HEK293 (cell line): ENCODE measurements at regions not wholly inside any gene's neighbourhood (a gene's known extent, or its start where the extent isn't known, plus 50 kb on each side); places are given as distances from the start of the nearest gene placed in this dataset.

Experiments used
- CTCF ChIA-PET: fragments of 350-600 bp; formaldehyde crosslinking; extraction: SDS; loops from one replicate; lab custom pipeline; 2021; ENCODE audit warnings: antibody characterized with exemption; lab: Yijun Ruan, JAX
- POLR2A ChIA-PET: fragments of 300-600 bp; formaldehyde crosslinking; extraction: SDS; loops from one replicate; lab custom pipeline; 2020; ENCODE audit warnings: antibody characterized with exemption, inconsistent platforms; lab: Yijun Ruan, JAX
- H3K27ac ChIP-seq: fragments of 200-500 bp; sonication (Bioruptor generic); 2 replicates; pipeline ENCODE4 v1.5.1; 2014; ENCODE audit warnings: low read depth, low read length, control low read depth, inconsistent platforms; ENCODE audit errors: extremely low read depth
- H3K36me3 ChIP-seq, 2 experiments: fragments of 200-500 bp in 1 of 2; sonication (Bioruptor generic) in 1 of 2; 1 replicate in 1 of 2; 2 replicates in 1 of 2; pipeline ENCODE4 v1.5.1; 2014 to 2017; ENCODE audit warnings: inconsistent platforms in 2 of 2, low read length in 2 of 2; ENCODE audit not compliant: control insufficient read depth in 2 of 2, insufficient read depth in 1 of 2
- H3K4me1 ChIP-seq: fragments of 200-500 bp; sonication (Bioruptor generic); 2 replicates; pipeline ENCODE4 v1.5.1; 2014; ENCODE audit warnings: mild to moderate bottlenecking, low read length, inconsistent platforms; ENCODE audit not compliant: control insufficient read depth, insufficient read depth
- H3K4me3 ChIP-seq: 2 replicates; pipeline ENCODE4 v1.5.1; 2011; ENCODE audit warnings: low read depth, mild to moderate bottlenecking, control low read depth, low read length, moderate library complexity
- H3K9me3 ChIP-seq: fragments of 200-500 bp; sonication (Bioruptor generic); 2 replicates; pipeline ENCODE4 v1.5.1; 2014; ENCODE audit warnings: low read depth, low read length, inconsistent platforms; ENCODE audit not compliant: control insufficient read depth, insufficient read depth
- AEBP2 ChIP-seq: fragments of 450-650 bp; formaldehyde crosslinking; IDR thresholded peaks from 2 replicates; pipeline ENCODE4 v1.5.1; 2016; ENCODE audit warnings: missing biosample characterization, missing genetic modification characterization, borderline replicate concordance
- BCL11A ChIP-seq: fragments of 450-650 bp; formaldehyde crosslinking; IDR thresholded peaks from 2 replicates; pipeline ENCODE4 v1.5.1; 2016; ENCODE audit warnings: low read depth, missing biosample characterization, missing genetic modification characterization
- PRDM1 ChIP-seq: fragments of 450-650 bp; formaldehyde crosslinking; IDR thresholded peaks from 2 replicates; pipeline ENCODE4; 2016; ENCODE audit warnings: missing biosample characterization, missing genetic modification characterization
- PRDM10 ChIP-seq: fragments of 450-650 bp; formaldehyde crosslinking; IDR thresholded peaks from 2 replicates; pipeline ENCODE4 v1.5.1; 2016; ENCODE audit warnings: missing biosample characterization, missing genetic modification characterization
- SCRT1 ChIP-seq: fragments of 450-650 bp; formaldehyde crosslinking; IDR thresholded peaks from 2 replicates; pipeline ENCODE4 v1.5.1; 2016; ENCODE audit warnings: missing biosample characterization, missing genetic modification characterization, borderline replicate concordance
- TCF7L2 ChIP-seq: IDR thresholded peaks from 2 replicates; pipeline ENCODE4 v1.6.1; 2011; ENCODE audit warnings: low read depth, mild to moderate bottlenecking, inconsistent platforms, low read length, moderate library complexity, borderline replicate concordance
- WT1 ChIP-seq: fragments of 450-650 bp; formaldehyde crosslinking; IDR thresholded peaks from 2 replicates; pipeline ENCODE4 v1.5.1; 2016; ENCODE audit warnings: missing biosample characterization, missing genetic modification characterization
- ZIC2 ChIP-seq: fragments of 450-650 bp; formaldehyde crosslinking; IDR thresholded peaks from 2 replicates; pipeline ENCODE4 v1.5.1; 2016; ENCODE audit warnings: missing biosample characterization, missing genetic modification characterization
- ZNF138 ChIP-seq: fragments of 450-650 bp; formaldehyde crosslinking; IDR thresholded peaks from 2 replicates; pipeline ENCODE4 v1.5.1; 2016; ENCODE audit warnings: missing biosample characterization, missing genetic modification characterization, borderline replicate concordance
- ZNF174 ChIP-seq: fragments of 450-650 bp; formaldehyde crosslinking; IDR thresholded peaks from 2 replicates; pipeline ENCODE4 v1.5.0; 2017; ENCODE audit warnings: missing biosample characterization, mild to moderate bottlenecking, missing genetic modification characterization
- ZNF24 ChIP-seq: fragments of 450-650 bp; formaldehyde crosslinking; IDR thresholded peaks from 2 replicates; pipeline ENCODE4 v1.5.1; 2016; ENCODE audit warnings: missing biosample characterization, missing genetic modification characterization
- ZNF280C ChIP-seq: fragments of 450-650 bp; formaldehyde crosslinking; IDR thresholded peaks from 2 replicates; pipeline ENCODE4 v1.5.1; 2016; ENCODE audit warnings: missing biosample characterization, missing genetic modification characterization
- ZNF302 ChIP-seq: fragments of 450-650 bp; formaldehyde crosslinking; IDR thresholded peaks from 2 replicates; pipeline ENCODE4 v1.5.1; 2016; ENCODE audit warnings: missing biosample characterization, missing genetic modification characterization, low read depth
- ZNF350 ChIP-seq: fragments of 450-650 bp; formaldehyde crosslinking; IDR thresholded peaks from 2 replicates; pipeline ENCODE4 v1.5.0; 2017; ENCODE audit warnings: missing biosample characterization, mild to moderate bottlenecking, missing genetic modification characterization
- ZNF37A ChIP-seq: fragments of 450-650 bp; IDR thresholded peaks from 2 replicates; pipeline ENCODE4 v1.5.1; 2018; ENCODE audit warnings: missing biosample characterization, missing genetic modification characterization
- ZNF449 ChIP-seq: fragments of 450-650 bp; formaldehyde crosslinking; IDR thresholded peaks from 2 replicates; pipeline ENCODE4 v1.5.1; 2017; ENCODE audit warnings: missing biosample characterization, mild to moderate bottlenecking, missing genetic modification characterization, moderate library complexity
- ZNF501 ChIP-seq: fragments of 450-650 bp; formaldehyde crosslinking; IDR thresholded peaks from 2 replicates; pipeline ENCODE4 v1.5.1; 2016; ENCODE audit warnings: missing biosample characterization, missing genetic modification characterization
- ZNF518A ChIP-seq: fragments of 450-650 bp; formaldehyde crosslinking; conservative IDR thresholded peaks from 2 replicates; pipeline ENCODE4 v1.5.1; 2016; ENCODE audit warnings: low read depth, missing biosample characterization, missing genetic modification characterization
- ZNF624 ChIP-seq: fragments of 450-650 bp; formaldehyde crosslinking; IDR thresholded peaks from 2 replicates; pipeline ENCODE4 v1.5.1; 2017; ENCODE audit warnings: missing biosample characterization, missing genetic modification characterization
- ZNF76 ChIP-seq: fragments of 450-650 bp; formaldehyde crosslinking; IDR thresholded peaks from 2 replicates; pipeline ENCODE4; 2016; ENCODE audit warnings: low read depth, missing biosample characterization, missing genetic modification characterization, borderline replicate concordance
- ZNF768 ChIP-seq: fragments of 450-650 bp; formaldehyde crosslinking; IDR thresholded peaks from 2 replicates; pipeline ENCODE4 v1.5.1; 2018; ENCODE audit warnings: missing biosample characterization, mild to moderate bottlenecking, missing genetic modification characterization
- ZNF777 ChIP-seq: fragments of 450-650 bp; formaldehyde crosslinking; IDR thresholded peaks from 2 replicates; pipeline ENCODE4 v1.5.1; 2017; ENCODE audit warnings: missing biosample characterization, missing genetic modification characterization, borderline replicate concordance
- ZNF791 ChIP-seq: fragments of 450-650 bp; formaldehyde crosslinking; IDR thresholded peaks from 2 replicates; pipeline ENCODE4 v1.5.1; 2016; ENCODE audit warnings: missing biosample characterization, missing genetic modification characterization

GRCh38 chr13:80009760-80010159 lies 331.2 kb downstream of the SPRY2 start (continued):
- no peak for TF ChIP-seq AEBP2 (tag by site-specific recombination)
- TF ChIP-seq ZNF350 (tag by site-specific recombination): no peak
- TF ChIP-seq ZNF518A (tag by site-specific recombination): no peak
- TF ChIP-seq ZNF76: no peak

- ChIA-PET POLR2A (no interaction called here), CTCF (no interaction called here)
- no peak overlapping the region for H3K4me3 ChIP-seq
Observed at GRCh38 chr13:80006940-80007339, 334.0 kb downstream of the SPRY2 start.

GRCh38 chr13:80001510-80001842 lies 339.4 kb downstream of the SPRY2 start:
- Histone ChIP-seq H3K9me3 (no peaks in the 10 kb centered on the region), H3K36me3 (no peaks in the 10 kb centered on the region), H3K27ac (no peak overlapping the region), H3K4me3 (no peak overlapping the region), H3K4me1 (no peaks in the 10 kb centered on the region)
- ChIA-PET POLR2A (interaction anchor here (1.2 kb wide), 1 partner anchor 340 kb away, joined by 3 read pairs; the partner anchor contains the start of gene SPRY2), CTCF (no interaction called here)
- TF ChIP-seq ZNF138 (tag by site-specific recombination) (no peak), ZNF501 (tag by site-specific recombination) (no peak), ZNF280C (tag by site-specific recombination) (no peak), PRDM1 (no peak), ZIC2 (tag by site-specific recombination) (no peak), ZNF174 (tag by site-specific recombination) (no peak), BCL11A (no peak), ZNF768 (tag by site-specific recombination) (no peak), ZNF24 (tag by site-specific recombination) (no peak), ZNF449 (tag by site-specific recombination) (no peak), PRDM10 (tag by site-specific recombination) (no peak), SCRT1 (tag by site-specific recombination) (no peak), ZNF302 (tag by site-specific recombination) (no peak), ZNF37A (tag by site-specific recombination) (no peak), ZNF624 (tag by site-specific recombination) (no peak)

More at GRCh38 chr13:80006940-80007339, 334.0 kb downstream of the SPRY2 start:
- H3K9me3 ChIP-seq: no peaks in the 10 kb centered on the region
- no peaks in the 10 kb centered on the region for H3K4me1 ChIP-seq
- H3K36me3 ChIP-seq: no peaks in the 10 kb centered on the region
- no peak overlapping the region for H3K27ac ChIP-seq
- TF ChIP-seq WT1 (tag by site-specific recombination): no peak
- no peak for TF ChIP-seq TCF7L2
- TF ChIP-seq ZNF791 (tag by site-specific recombination): no peak
- TF ChIP-seq ZNF777 (tag by site-specific recombination): no peak
